Brain pericyte (primary cell): ENCODE measurements at regions not wholly inside any gene's neighbourhood (a gene's known extent, or its start where the extent isn't known, plus 50 kb on each side); places are given as distances from the start of the nearest gene placed in this dataset.
"Not testable (repeated sequence)": the region's sequence is repeated elsewhere in the genome, so short reads cannot be mapped to it uniquely, and the experiment has no call there.

ENCODE experiments used
- DNase-seq: peaks from one replicate; pipeline ENCODE4 v3.0.0-alpha.2; 2012; ENCODE audit warnings: low read depth, low spot score

- not testable (repeated sequence) for DNase-seq
Measured at GRCh38 chr2:66632882-66633281, 198.0 kb downstream of the MEIS1 start.

- no peak for DNase-seq
Measured at GRCh38 chr2:66633631-66634030, 198.7 kb downstream of the MEIS1 start.

GRCh38 chr2:66634784-66635183 is 199.9 kb downstream of the MEIS1 start:
- no peak for DNase-seq

GRCh38 chr2:66641685-66642084 is 206.8 kb downstream of the MEIS1 start:
- no peak for DNase-seq

GRCh38 chr2:66648081-66648480 is 213.2 kb downstream of the MEIS1 start:
- DNase-seq: not testable (repeated sequence)

GRCh38 chr2:66649006-66649405 is 214.1 kb downstream of the MEIS1 start:
- no peak for DNase-seq

GRCh38 chr2:66651295-66651694 is 216.4 kb downstream of the MEIS1 start:
- no peak for DNase-seq

- DNase-seq: no peak
Measured at GRCh38 chr2:66660804-66661203, 225.9 kb downstream of the MEIS1 start.

- no peak for DNase-seq
Measured at GRCh38 chr2:66661253-66662173, 226.6 kb downstream of the MEIS1 start.

GRCh38 chr2:66665124-66665984 is 230.4 kb downstream of the MEIS1 start:
- no peak for DNase-seq

- DNase-seq: no peak
Measured at GRCh38 chr2:66667301-66667700, 232.4 kb downstream of the MEIS1 start.

- DNase-seq: no peak
Measured at GRCh38 chr2:66673286-66673685, 238.4 kb downstream of the MEIS1 start.

GRCh38 chr2:66674087-66674486 is 239.2 kb downstream of the MEIS1 start:
- no peak for DNase-seq

GRCh38 chr2:66675591-66675990 is 240.7 kb downstream of the MEIS1 start:
- DNase-seq: no peak

GRCh38 chr2:66679442-66679841 is 244.5 kb downstream of the MEIS1 start:
- no peak for DNase-seq

GRCh38 chr2:66682476-66682875 is 247.6 kb downstream of the MEIS1 start:
- no peak for DNase-seq

GRCh38 chr2:66683064-66683463 is 248.1 kb downstream of the MEIS1 start:
- DNase-seq: no peak

- no peak for DNase-seq
Measured at GRCh38 chr2:66683599-66683998, 248.7 kb downstream of the MEIS1 start.

GRCh38 chr2:66684289-66684688 is 249.4 kb downstream of the MEIS1 start:
- no peak for DNase-seq

- no peak for DNase-seq
Measured at GRCh38 chr2:66686755-66687154, 251.8 kb downstream of the MEIS1 start.

- no peak for DNase-seq
Measured at GRCh38 chr2:66688951-66689350, 254.0 kb downstream of the MEIS1 start.

GRCh38 chr2:66689456-66690051 is 254.6 kb downstream of the MEIS1 start:
- DNase-seq: no peak
